Osteocyte (in vitro differentiated cells): ENCODE measurements at regions not wholly inside any gene's neighbourhood (a gene's known extent, or its start where the extent isn't known, plus 50 kb on each side); places are given as distances from the start of the nearest gene placed in this dataset.

Source experiments
- DNase-seq: peaks from one replicate; pipeline ENCODE4 v3.0.0; 2021; ENCODE audit warnings: mixed read lengths; ENCODE audit not compliant: unreplicated experiment; ENCODE audit errors: extremely low spot score
- H3K27ac Mint-ChIP-seq: one replicate; pipeline ENCODE4 v1.8.0; 2021; ENCODE audit warnings: mild to moderate bottlenecking, mixed read lengths; ENCODE audit not compliant: unreplicated experiment
- H3K27me3 Mint-ChIP-seq: one replicate; pipeline ENCODE4 v1.8.0; 2021; ENCODE audit warnings: mixed read lengths; ENCODE audit not compliant: unreplicated experiment
- H3K36me3 Mint-ChIP-seq: one replicate; pipeline ENCODE4 v1.8.0; 2021; ENCODE audit warnings: mixed read lengths; ENCODE audit not compliant: unreplicated experiment
- H3K4me1 Mint-ChIP-seq: one replicate; pipeline ENCODE4 v1.8.0; 2021; ENCODE audit warnings: mixed read lengths; ENCODE audit not compliant: unreplicated experiment
- H3K4me3 Mint-ChIP-seq: one replicate; pipeline ENCODE4 v1.8.0; 2021; ENCODE audit warnings: mild to moderate bottlenecking, moderate library complexity, mixed read lengths; ENCODE audit not compliant: unreplicated experiment
- H3K9me3 Mint-ChIP-seq: one replicate; pipeline ENCODE4 v1.8.0; 2021; ENCODE audit warnings: mixed read lengths; ENCODE audit not compliant: unreplicated experiment
- TF ChIP-seq, protein P1 (sequence below): fragments of 200-600 bp; sonication (generic); IDR thresholded peaks from 2 replicates; pipeline ENCODE4 v1.5.0; 2021; ENCODE audit warnings: antibody characterized with exemption, mild to moderate bottlenecking, moderate library complexity

GRCh38 chr3:115563984-115564383 lies 59.3 kb upstream of the GAP43 start:
- peaks cover 2% of the 10 kb centered on the region for H3K4me1 Mint-ChIP-seq
- H3K36me3 Mint-ChIP-seq: no peaks in the 10 kb centered on the region
- TF ChIP-seq, protein P1, sequence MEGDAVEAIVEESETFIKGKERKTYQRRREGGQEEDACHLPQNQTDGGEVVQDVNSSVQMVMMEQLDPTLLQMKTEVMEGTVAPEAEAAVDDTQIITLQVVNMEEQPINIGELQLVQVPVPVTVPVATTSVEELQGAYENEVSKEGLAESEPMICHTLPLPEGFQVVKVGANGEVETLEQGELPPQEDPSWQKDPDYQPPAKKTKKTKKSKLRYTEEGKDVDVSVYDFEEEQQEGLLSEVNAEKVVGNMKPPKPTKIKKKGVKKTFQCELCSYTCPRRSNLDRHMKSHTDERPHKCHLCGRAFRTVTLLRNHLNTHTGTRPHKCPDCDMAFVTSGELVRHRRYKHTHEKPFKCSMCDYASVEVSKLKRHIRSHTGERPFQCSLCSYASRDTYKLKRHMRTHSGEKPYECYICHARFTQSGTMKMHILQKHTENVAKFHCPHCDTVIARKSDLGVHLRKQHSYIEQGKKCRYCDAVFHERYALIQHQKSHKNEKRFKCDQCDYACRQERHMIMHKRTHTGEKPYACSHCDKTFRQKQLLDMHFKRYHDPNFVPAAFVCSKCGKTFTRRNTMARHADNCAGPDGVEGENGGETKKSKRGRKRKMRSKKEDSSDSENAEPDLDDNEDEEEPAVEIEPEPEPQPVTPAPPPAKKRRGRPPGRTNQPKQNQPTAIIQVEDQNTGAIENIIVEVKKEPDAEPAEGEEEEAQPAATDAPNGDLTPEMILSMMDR: no peak
- no peak overlapping the region for H3K4me3 Mint-ChIP-seq
- no peak for DNase-seq
- H3K27ac Mint-ChIP-seq: no peak overlapping the region
- no peaks in the 10 kb centered on the region for H3K9me3 Mint-ChIP-seq
- peaks cover 3% of the 10 kb centered on the region for H3K27me3 Mint-ChIP-seq

GRCh38 chr3:115571413-115571812 lies 51.9 kb upstream of the GAP43 start:
- DNase-seq: no peak
- H3K9me3 Mint-ChIP-seq: no peaks in the 10 kb centered on the region
- H3K4me3 Mint-ChIP-seq: no peak overlapping the region
- TF ChIP-seq, protein P1: no peak
- peaks cover 18% of the 10 kb centered on the region for H3K4me1 Mint-ChIP-seq
- no peaks in the 10 kb centered on the region for H3K36me3 Mint-ChIP-seq
- H3K27ac Mint-ChIP-seq: no peak overlapping the region
- peaks cover 3% of the 10 kb centered on the region for H3K27me3 Mint-ChIP-seq
